AG10803 (cell line): ENCODE measurements at regions not wholly inside any gene's neighbourhood (a gene's known extent, or its start where the extent isn't known, plus 50 kb on each side); places are given as distances from the start of the nearest gene placed in this dataset.

Source experiments
- DNase-seq: peaks from one replicate; pipeline ENCODE4 v3.0.0; 2010; ENCODE audit warnings: low read depth
- H3K4me3 ChIP-seq: 2 replicates; pipeline ENCODE4 v1.5.1; 2011; ENCODE audit warnings: mild to moderate bottlenecking, low read length, control low read depth
- TF ChIP-seq, protein P1 (sequence below): conservative IDR thresholded peaks from 2 replicates; pipeline ENCODE4 v1.5.1; 2011; ENCODE audit warnings: mild to moderate bottlenecking, low read length, control low read depth, inconsistent platforms

DNA sequence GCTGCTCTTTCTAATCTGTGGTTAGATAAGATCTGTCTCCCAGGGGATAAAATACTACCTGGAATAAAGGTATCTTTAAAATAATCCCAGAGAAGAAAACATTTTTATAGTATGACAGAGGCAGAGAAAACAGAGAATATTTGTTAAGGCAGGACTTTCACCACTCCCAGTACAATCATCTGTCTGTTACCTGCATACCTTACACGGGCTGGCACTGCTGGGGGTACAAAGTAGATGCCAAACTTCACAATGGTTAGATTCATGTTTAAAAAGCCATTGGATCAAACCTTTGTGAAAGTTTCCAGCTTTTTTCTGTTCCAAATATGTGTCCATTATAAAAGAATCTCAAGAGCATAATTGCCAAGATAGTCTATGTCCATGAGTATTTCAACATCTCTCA lies 273.6 kb upstream of the BTG1 start:
- peak; percentile 17 for DNase-seq
- TF ChIP-seq, protein P1, sequence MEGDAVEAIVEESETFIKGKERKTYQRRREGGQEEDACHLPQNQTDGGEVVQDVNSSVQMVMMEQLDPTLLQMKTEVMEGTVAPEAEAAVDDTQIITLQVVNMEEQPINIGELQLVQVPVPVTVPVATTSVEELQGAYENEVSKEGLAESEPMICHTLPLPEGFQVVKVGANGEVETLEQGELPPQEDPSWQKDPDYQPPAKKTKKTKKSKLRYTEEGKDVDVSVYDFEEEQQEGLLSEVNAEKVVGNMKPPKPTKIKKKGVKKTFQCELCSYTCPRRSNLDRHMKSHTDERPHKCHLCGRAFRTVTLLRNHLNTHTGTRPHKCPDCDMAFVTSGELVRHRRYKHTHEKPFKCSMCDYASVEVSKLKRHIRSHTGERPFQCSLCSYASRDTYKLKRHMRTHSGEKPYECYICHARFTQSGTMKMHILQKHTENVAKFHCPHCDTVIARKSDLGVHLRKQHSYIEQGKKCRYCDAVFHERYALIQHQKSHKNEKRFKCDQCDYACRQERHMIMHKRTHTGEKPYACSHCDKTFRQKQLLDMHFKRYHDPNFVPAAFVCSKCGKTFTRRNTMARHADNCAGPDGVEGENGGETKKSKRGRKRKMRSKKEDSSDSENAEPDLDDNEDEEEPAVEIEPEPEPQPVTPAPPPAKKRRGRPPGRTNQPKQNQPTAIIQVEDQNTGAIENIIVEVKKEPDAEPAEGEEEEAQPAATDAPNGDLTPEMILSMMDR, result no peak
- H3K4me3 ChIP-seq, result no peak overlapping the region

DNA sequence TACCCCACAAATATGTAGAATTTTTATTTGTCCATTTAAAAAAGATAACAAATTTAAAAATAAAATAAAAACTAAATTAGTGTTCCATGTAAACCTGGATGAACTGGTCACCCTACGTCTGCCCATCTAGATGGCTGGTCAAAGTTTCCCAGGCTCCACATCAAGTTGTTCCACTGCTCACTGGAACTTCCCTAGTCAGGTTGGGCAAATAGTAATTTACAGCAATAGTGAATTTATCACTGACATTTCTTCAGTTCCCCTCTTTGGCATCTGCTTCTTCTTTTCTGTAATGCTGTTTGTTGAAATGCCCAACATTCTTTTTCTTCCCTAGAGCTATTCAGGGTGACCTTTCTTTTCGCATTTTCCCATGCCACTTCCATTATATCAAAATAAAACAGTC lies 272.7 kb upstream of the BTG1 start:
- TF ChIP-seq, protein P1, result no peak
- H3K4me3 ChIP-seq, result no peak overlapping the region
- no peak for DNase-seq

DNA sequence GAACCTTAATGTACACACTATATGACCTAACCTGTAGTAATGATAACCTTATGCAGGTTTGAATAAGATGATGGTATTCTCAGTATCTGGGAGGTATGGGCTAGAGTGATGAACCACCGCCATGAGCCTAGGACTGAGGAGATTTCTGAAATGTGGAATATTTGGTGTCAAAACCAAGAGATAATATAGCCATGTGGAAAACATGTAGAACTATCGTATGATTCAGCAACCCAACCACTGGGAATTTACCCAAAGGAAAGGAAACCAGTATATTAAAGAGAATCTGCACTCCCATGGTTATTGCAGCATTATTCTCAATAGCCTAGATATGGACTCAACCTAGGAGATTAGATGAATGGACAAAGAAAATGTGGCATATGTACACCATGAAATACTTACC lies 271.7 kb upstream of the BTG1 start:
- TF ChIP-seq, protein P1, result no peak
- no peak for DNase-seq
- no peak overlapping the region for H3K4me3 ChIP-seq

DNA sequence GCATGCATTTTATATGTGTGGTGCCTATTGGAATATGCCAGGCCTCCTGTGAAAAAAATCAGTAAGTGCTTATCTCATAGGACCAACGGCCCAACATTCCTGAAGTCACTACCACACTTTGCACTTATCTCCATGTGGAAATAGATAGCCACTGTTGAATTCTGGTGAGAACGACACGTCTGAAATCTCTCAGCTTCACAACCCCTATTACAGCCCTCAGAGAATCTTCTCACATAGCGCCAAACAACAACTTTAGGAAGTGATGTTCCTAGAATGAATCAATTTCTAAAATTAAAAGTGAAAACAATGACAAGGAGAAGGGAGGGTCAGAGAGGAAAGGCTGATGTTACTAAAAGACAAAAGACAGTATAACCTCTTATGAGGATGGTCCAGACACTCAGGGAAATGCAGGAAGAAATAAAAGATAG lies 270.8 kb upstream of the BTG1 start:
- H3K4me3 ChIP-seq, result no peak overlapping the region
- TF ChIP-seq, protein P1, result no peak
- no peak for DNase-seq

DNA sequence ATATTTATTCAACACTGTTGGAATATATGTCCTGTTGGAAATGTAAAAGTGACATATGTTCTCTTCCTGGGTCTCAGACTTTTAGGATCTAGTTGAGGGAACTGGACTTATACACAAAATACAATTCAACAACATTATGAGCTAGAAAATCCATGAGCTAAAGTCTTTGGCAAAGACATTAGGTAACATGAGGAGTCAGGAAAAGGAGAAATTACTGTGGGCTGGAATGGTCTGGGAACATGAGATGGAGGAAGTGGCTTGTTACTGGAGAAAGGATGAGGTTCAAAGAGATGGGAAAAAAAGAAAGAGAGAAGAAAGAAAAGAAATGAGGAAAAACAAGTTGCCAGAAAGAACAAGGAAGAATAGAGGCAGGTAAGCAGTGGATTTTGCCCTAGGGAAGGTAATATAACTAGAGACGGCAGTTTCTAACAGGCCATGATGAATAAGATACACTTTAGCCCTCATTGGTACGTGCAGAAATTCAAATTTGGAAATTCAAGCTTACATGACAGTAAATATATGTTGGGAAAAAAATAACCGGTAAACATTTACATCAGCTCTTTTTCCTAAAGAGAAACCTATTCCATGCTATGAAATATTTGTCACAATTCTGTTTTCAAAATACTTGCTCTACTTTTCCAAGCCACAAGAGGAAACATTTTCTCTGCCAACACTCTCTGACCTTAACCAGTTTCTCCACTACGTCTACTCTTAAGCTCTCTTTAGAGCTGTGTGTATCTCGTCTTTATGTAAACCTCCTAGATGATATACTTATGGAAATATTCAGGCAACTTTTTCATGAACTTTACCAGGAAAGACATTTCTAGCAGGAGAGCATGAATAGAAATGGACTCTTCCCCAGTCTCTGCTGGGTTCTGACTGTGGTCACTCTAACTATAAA lies 268.8 kb upstream of the BTG1 start:
- no peak for DNase-seq
- H3K4me3 ChIP-seq, result no peak overlapping the region
- TF ChIP-seq, protein P1, result no peak

DNA sequence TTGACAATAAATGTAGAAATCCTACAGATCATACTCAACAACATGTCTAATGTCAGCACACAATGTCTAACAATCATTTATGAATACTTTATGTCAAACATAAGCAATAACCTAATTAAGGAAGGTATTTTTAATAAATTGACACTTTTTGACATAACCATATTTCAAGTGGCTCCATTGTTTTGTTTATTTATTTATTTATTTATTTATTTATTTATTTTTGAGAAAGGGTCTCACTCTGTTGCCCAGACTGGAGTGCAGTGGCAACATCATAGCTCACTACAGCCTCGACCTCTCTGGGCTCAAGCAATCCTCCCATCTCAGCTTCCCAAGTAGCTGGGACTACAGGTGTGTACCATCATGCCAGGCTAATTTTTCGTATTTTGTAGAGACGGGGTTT lies 267.6 kb upstream of the BTG1 start:
- TF ChIP-seq, protein P1, result no peak
- DNase-seq, result no peak

DNA sequence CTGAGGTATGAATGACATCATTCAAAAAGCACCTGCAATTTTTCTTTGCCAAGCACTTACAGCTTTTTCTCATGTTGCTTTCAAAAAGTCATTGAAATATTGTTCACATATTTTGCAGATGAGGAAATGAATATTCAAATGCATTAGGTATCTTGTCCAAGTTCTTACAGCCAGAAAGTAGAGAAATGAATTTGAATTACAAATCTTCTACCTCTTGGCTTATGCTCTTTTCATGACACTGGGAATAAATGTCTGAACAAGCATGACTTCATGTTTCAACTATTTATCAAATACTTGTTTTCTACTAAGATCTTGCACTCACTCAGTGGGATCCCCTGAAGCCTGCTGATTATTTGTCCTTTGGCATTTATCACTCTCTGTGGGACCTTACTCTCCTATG lies 267.2 kb upstream of the BTG1 start:
- DNase-seq, result peak; percentile 13
- no peak overlapping the region for H3K4me3 ChIP-seq
- TF ChIP-seq, protein P1, result no peak

More for the DNA sequence above, 267.6 kb upstream of the BTG1 start:
- H3K4me3 ChIP-seq, result no peak overlapping the region
